ENCODE measurements at regions not wholly inside any gene's neighbourhood (a gene's known extent, or its start where the extent isn't known, plus 50 kb on each side); places are given as distances from the start of the nearest gene placed in this dataset.

DNA sequence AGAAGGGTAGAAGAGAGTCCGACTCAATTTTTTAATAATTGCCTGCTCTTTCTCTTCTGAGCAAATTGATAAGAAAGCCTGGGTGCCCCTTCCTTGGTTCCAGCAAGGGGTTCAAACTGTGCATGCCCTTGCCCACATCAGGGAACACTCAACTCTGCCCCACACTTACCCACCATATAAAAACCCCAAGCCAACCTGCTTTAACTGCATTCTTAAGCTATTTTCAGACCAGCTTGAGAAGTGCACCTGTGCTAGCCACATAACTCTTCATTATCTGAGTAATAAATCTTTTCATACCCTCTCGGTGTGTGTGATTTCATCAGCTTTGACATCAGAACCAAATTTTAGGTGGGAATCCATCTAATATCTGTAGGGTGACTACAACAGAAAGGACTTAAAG, 509.6 kb downstream of the MRPL39 start:
- Histone ChIP-seq H3F3A (replicated peaks; ENCODE audit: low read depth) (no peaks in the 10 kb centered on the region), H3K27ac (ENCODE audit: low read depth) (no peak overlapping the region), H3K36me3 (ENCODE audit: insufficient read depth) (peaks cover 7% of the 10 kb centered on the region; the same call in 1 of the 2 replicates), H3K27me3 (ENCODE audit: insufficient read depth) (no peaks in the 10 kb centered on the region), H3K4me2 (no peak overlapping the region), H3K4me1 (ENCODE audit: insufficient read depth) (no peaks in the 10 kb centered on the region), H4K20me1 (replicated peaks; ENCODE audit: insufficient read depth) (no peaks in the 10 kb centered on the region), H3K4me3 (no peak overlapping the region), H2AFZ (no peak overlapping the region; the same call in 1 of the 2 replicates), H3K9me2 (ENCODE audit: insufficient read depth) (no peaks in the 10 kb centered on the region), H3K79me2 (replicated peaks; ENCODE audit: insufficient read depth) (no peaks in the 10 kb centered on the region)
- peaks cover 63% of the 10 kb centered on the region for H3K9me3 Mint-ChIP-seq
- H3K27me3 Mint-ChIP-seq (ENCODE audit: insufficient read depth, low read depth, poor library complexity) = no peaks in the 10 kb centered on the region
- H3K4me3 Mint-ChIP-seq = no peak overlapping the region
- ATAC-seq (no peak), DNase-seq (ENCODE audit: low spot score) (no peak)
- TF ChIP-seq, protein P1, sequence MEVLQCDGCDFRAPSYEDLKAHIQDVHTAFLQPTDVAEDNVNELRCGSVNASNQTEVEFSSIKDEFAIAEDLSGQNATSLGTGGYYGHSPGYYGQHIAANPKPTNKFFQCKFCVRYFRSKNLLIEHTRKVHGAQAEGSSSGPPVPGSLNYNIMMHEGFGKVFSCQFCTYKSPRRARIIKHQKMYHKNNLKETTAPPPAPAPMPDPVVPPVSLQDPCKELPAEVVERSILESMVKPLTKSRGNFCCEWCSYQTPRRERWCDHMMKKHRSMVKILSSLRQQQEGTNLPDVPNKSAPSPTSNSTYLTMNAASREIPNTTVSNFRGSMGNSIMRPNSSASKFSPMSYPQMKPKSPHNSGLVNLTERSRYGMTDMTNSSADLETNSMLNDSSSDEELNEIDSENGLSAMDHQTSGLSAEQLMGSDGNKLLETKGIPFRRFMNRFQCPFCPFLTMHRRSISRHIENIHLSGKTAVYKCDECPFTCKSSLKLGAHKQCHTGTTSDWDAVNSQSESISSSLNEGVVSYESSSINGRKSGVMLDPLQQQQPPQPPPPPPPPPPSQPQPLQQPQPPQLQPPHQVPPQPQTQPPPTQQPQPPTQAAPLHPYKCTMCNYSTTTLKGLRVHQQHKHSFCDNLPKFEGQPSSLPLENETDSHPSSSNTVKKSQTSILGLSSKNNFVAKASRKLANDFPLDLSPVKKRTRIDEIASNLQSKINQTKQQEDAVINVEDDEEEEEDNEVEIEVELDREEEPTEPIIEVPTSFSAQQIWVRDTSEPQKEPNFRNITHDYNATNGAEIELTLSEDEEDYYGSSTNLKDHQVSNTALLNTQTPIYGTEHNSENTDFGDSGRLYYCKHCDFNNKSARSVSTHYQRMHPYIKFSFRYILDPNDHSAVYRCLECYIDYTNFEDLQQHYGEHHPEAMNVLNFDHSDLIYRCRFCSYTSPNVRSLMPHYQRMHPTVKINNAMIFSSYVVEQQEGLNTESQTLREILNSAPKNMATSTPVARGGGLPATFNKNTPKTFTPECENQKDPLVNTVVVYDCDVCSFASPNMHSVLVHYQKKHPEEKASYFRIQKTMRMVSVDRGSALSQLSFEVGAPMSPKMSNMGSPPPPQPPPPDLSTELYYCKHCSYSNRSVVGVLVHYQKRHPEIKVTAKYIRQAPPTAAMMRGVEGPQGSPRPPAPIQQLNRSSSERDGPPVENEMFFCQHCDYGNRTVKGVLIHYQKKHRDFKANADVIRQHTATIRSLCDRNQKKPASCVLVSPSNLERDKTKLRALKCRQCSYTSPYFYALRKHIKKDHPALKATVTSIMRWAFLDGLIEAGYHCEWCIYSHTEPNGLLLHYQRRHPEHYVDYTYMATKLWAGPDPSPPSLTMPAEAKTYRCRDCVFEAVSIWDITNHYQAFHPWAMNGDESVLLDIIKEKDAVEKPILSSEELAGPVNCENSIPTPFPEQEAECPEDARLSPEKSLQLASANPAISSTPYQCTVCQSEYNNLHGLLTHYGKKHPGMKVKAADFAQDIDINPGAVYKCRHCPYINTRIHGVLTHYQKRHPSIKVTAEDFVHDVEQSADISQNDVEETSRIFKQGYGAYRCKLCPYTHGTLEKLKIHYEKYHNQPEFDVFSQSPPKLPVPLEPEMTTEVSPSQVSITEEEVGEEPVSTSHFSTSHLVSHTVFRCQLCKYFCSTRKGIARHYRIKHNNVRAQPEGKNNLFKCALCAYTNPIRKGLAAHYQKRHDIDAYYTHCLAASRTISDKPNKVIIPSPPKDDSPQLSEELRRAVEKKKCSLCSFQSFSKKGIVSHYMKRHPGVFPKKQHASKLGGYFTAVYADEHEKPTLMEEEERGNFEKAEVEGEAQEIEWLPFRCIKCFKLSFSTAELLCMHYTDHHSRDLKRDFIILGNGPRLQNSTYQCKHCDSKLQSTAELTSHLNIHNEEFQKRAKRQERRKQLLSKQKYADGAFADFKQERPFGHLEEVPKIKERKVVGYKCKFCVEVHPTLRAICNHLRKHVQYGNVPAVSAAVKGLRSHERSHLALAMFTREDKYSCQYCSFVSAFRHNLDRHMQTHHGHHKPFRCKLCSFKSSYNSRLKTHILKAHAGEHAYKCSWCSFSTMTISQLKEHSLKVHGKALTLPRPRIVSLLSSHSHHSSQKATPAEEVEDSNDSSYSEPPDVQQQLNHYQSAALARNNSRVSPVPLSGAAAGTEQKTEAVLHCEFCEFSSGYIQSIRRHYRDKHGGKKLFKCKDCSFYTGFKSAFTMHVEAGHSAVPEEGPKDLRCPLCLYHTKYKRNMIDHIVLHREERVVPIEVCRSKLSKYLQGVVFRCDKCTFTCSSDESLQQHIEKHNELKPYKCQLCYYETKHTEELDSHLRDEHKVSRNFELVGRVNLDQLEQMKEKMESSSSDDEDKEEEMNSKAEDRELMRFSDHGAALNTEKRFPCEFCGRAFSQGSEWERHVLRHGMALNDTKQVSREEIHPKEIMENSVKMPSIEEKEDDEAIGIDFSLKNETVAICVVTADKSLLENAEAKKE (CRISPR knock-in tag; IDR thresholded peaks at IDR 0.05) = no peak
- TF ChIP-seq, protein P2, sequence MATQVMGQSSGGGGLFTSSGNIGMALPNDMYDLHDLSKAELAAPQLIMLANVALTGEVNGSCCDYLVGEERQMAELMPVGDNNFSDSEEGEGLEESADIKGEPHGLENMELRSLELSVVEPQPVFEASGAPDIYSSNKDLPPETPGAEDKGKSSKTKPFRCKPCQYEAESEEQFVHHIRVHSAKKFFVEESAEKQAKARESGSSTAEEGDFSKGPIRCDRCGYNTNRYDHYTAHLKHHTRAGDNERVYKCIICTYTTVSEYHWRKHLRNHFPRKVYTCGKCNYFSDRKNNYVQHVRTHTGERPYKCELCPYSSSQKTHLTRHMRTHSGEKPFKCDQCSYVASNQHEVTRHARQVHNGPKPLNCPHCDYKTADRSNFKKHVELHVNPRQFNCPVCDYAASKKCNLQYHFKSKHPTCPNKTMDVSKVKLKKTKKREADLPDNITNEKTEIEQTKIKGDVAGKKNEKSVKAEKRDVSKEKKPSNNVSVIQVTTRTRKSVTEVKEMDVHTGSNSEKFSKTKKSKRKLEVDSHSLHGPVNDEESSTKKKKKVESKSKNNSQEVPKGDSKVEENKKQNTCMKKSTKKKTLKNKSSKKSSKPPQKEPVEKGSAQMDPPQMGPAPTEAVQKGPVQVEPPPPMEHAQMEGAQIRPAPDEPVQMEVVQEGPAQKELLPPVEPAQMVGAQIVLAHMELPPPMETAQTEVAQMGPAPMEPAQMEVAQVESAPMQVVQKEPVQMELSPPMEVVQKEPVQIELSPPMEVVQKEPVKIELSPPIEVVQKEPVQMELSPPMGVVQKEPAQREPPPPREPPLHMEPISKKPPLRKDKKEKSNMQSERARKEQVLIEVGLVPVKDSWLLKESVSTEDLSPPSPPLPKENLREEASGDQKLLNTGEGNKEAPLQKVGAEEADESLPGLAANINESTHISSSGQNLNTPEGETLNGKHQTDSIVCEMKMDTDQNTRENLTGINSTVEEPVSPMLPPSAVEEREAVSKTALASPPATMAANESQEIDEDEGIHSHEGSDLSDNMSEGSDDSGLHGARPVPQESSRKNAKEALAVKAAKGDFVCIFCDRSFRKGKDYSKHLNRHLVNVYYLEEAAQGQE (IDR thresholded peaks at IDR 0.05; ENCODE audit: unreplicated experiment) = no peak
- TF ChIP-seq ZNF114 (CRISPR knock-in tag; IDR thresholded peaks at IDR 0.05) = no peak
- no peak for TF ChIP-seq NANOG (IDR thresholded peaks at IDR 0.05; ENCODE audit: borderline replicate concordance)
- H3K27ac Mint-ChIP-seq = no peak overlapping the region
- H3K4me1 Mint-ChIP-seq = no peaks in the 10 kb centered on the region
- H3K36me3 Mint-ChIP-seq (ENCODE audit: low read depth) = peaks cover 3% of the 10 kb centered on the region; the same call in 2 of the 3 replicates

Measured in GM23338 (cell line).